Lower leg skin (tissue), 3 donors: ENCODE measurements at regions not wholly inside any gene's neighbourhood (a gene's known extent, or its start where the extent isn't known, plus 50 kb on each side); places are given as distances from the start of the nearest gene placed in this dataset.

ENCODE experiments used
- CTCF ChIP-seq, 3 donors: fragments of 450-650 bp; IDR thresholded peaks; one replicate each; pipeline ENCODE4 v1.5.1; 2016; ENCODE audit warnings: antibody characterized with exemption in 3 of 3, mild to moderate bottlenecking in 3 of 3, moderate library complexity in 2 of 3
- POLR2A ChIP-seq, 2 donors: fragments of 450-650 bp; IDR thresholded peaks; one replicate each; pipeline ENCODE4 v1.6.1; 2016 to 2017; ENCODE audit warnings: antibody characterized with exemption in 2 of 2, mild to moderate bottlenecking in 1 of 2, moderate library complexity in 1 of 2

- TF ChIP-seq CTCF (IDR thresholded peaks at IDR 0.05) (no peak), POLR2A (IDR thresholded peaks at IDR 0.05) (no peak)
Measured at GRCh38 chr12:67546746-67547145, 101.8 kb upstream of the DYRK2 start.
